Mucosa of stomach (tissue), 1 donor: ENCODE measurements at regions not wholly inside any gene's neighbourhood (a gene's known extent, or its start where the extent isn't known, plus 50 kb on each side); places are given as distances from the start of the nearest gene placed in this dataset.

Experiments used
- H3K27me3 ChIP-seq: one replicate; pipeline ENCODE4 v1.7.0; 2013; ENCODE audit warnings: mild to moderate bottlenecking, low read length; ENCODE audit not compliant: control insufficient read depth, insufficient read depth
- H3K36me3 ChIP-seq: one replicate; pipeline ENCODE4 v1.7.0; 2013; ENCODE audit warnings: low read length; ENCODE audit not compliant: control insufficient read depth, insufficient read depth
- H3K4me1 ChIP-seq: one replicate; pipeline ENCODE4 v1.7.0; 2013; ENCODE audit warnings: mild to moderate bottlenecking, low read length; ENCODE audit not compliant: control insufficient read depth, insufficient read depth
- H3K4me3 ChIP-seq: one replicate; pipeline ENCODE4 v1.7.0; 2013; ENCODE audit warnings: low read length
- H3K9ac ChIP-seq: one replicate; pipeline ENCODE4 v1.7.0; 2013; ENCODE audit warnings: mild to moderate bottlenecking, low read length, moderate library complexity
- H3K9me3 ChIP-seq: one replicate; pipeline ENCODE4 v1.7.0; 2013; ENCODE audit warnings: mild to moderate bottlenecking, low read length, moderate library complexity; ENCODE audit not compliant: control insufficient read depth
- donor health status: Pancreatic carcinoma.

GRCh38 chr3:73915886-73916285 is 291.1 kb upstream of the PDZRN3 start:
- Histone ChIP-seq H3K9ac (no peak overlapping the region), H3K36me3 (no peaks in the 10 kb centered on the region), H3K9me3 (no peaks in the 10 kb centered on the region), H3K4me3 (no peak overlapping the region), H3K27me3 (no peaks in the 10 kb centered on the region), H3K4me1 (no peaks in the 10 kb centered on the region)

GRCh38 chr3:73908218-73908617 is 283.5 kb upstream of the PDZRN3 start:
- H3K4me1 ChIP-seq, result no peaks in the 10 kb centered on the region
- no peak overlapping the region for H3K9ac ChIP-seq
- no peaks in the 10 kb centered on the region for H3K27me3 ChIP-seq
- no peak overlapping the region for H3K4me3 ChIP-seq
- no peaks in the 10 kb centered on the region for H3K9me3 ChIP-seq
- H3K36me3 ChIP-seq, result no peaks in the 10 kb centered on the region

- no peaks in the 10 kb centered on the region for H3K27me3 ChIP-seq
- H3K9me3 ChIP-seq, result no peaks in the 10 kb centered on the region
- no peak overlapping the region for H3K4me3 ChIP-seq
- no peak overlapping the region for H3K9ac ChIP-seq
- H3K4me1 ChIP-seq, result no peaks in the 10 kb centered on the region
- no peaks in the 10 kb centered on the region for H3K36me3 ChIP-seq
Measured at GRCh38 chr3:73901686-73902085, 276.9 kb upstream of the PDZRN3 start.

GRCh38 chr3:73894474-73895213 is 269.9 kb upstream of the PDZRN3 start:
- no peak overlapping the region for H3K9ac ChIP-seq
- no peaks in the 10 kb centered on the region for H3K36me3 ChIP-seq
- no peaks in the 10 kb centered on the region for H3K9me3 ChIP-seq

GRCh38 chr3:73893089-73893488 is 268.3 kb upstream of the PDZRN3 start:
- no peak overlapping the region for H3K9ac ChIP-seq
- no peaks in the 10 kb centered on the region for H3K27me3 ChIP-seq
- H3K9me3 ChIP-seq, result no peaks in the 10 kb centered on the region
- H3K36me3 ChIP-seq, result no peaks in the 10 kb centered on the region
- H3K4me1 ChIP-seq, result no peaks in the 10 kb centered on the region
- no peak overlapping the region for H3K4me3 ChIP-seq

More at GRCh38 chr3:73894474-73895213, 269.9 kb upstream of the PDZRN3 start:
- Histone ChIP-seq H3K27me3 (no peaks in the 10 kb centered on the region), H3K4me3 (no peak overlapping the region), H3K4me1 (no peaks in the 10 kb centered on the region)

GRCh38 chr3:73885862-73886261 is 261.1 kb upstream of the PDZRN3 start:
- no peak overlapping the region for H3K4me3 ChIP-seq
- H3K4me1 ChIP-seq, result no peaks in the 10 kb centered on the region
- no peak overlapping the region for H3K9ac ChIP-seq
- no peaks in the 10 kb centered on the region for H3K36me3 ChIP-seq
- H3K9me3 ChIP-seq, result no peaks in the 10 kb centered on the region
- H3K27me3 ChIP-seq, result no peaks in the 10 kb centered on the region

- no peaks in the 10 kb centered on the region for H3K4me1 ChIP-seq
- no peak overlapping the region for H3K4me3 ChIP-seq
- no peaks in the 10 kb centered on the region for H3K36me3 ChIP-seq
- no peak overlapping the region for H3K9ac ChIP-seq
- H3K9me3 ChIP-seq, result no peaks in the 10 kb centered on the region
- H3K27me3 ChIP-seq, result no peaks in the 10 kb centered on the region
Measured at GRCh38 chr3:73884361-73884760, 259.6 kb upstream of the PDZRN3 start.

GRCh38 chr3:73883497-73883896 is 258.8 kb upstream of the PDZRN3 start:
- Histone ChIP-seq H3K4me1 (no peaks in the 10 kb centered on the region), H3K27me3 (no peaks in the 10 kb centered on the region), H3K9me3 (no peaks in the 10 kb centered on the region), H3K9ac (no peak overlapping the region), H3K36me3 (no peaks in the 10 kb centered on the region), H3K4me3 (no peak overlapping the region)

GRCh38 chr3:73874606-73875369 is 250.0 kb upstream of the PDZRN3 start:
- no peaks in the 10 kb centered on the region for H3K36me3 ChIP-seq
- H3K9me3 ChIP-seq, result no peaks in the 10 kb centered on the region
- no peak overlapping the region for H3K9ac ChIP-seq
- no peak overlapping the region for H3K4me3 ChIP-seq
- H3K27me3 ChIP-seq, result no peaks in the 10 kb centered on the region
- H3K4me1 ChIP-seq, result no peaks in the 10 kb centered on the region

- Histone ChIP-seq H3K4me1 (no peaks in the 10 kb centered on the region), H3K36me3 (no peaks in the 10 kb centered on the region), H3K4me3 (no peak overlapping the region), H3K9ac (no peak overlapping the region), H3K9me3 (no peaks in the 10 kb centered on the region), H3K27me3 (no peaks in the 10 kb centered on the region)
Measured at GRCh38 chr3:73874161-73874560, 249.4 kb upstream of the PDZRN3 start.

GRCh38 chr3:73868688-73869315 is 244.1 kb upstream of the PDZRN3 start:
- Histone ChIP-seq H3K27me3 (no peaks in the 10 kb centered on the region), H3K9me3 (no peaks in the 10 kb centered on the region), H3K4me1 (no peaks in the 10 kb centered on the region), H3K9ac (no peak overlapping the region), H3K4me3 (no peak overlapping the region), H3K36me3 (no peaks in the 10 kb centered on the region)

GRCh38 chr3:73867524-73867923 is 242.8 kb upstream of the PDZRN3 start:
- Histone ChIP-seq H3K36me3 (no peaks in the 10 kb centered on the region), H3K4me3 (no peak overlapping the region), H3K4me1 (no peaks in the 10 kb centered on the region), H3K9ac (no peak overlapping the region), H3K27me3 (no peaks in the 10 kb centered on the region), H3K9me3 (no peaks in the 10 kb centered on the region)
